GM21447 (cell line): ENCODE measurements at regions not wholly inside any gene's neighbourhood (a gene's known extent, or its start where the extent isn't known, plus 50 kb on each side); places are given as distances from the start of the nearest gene placed in this dataset.

Experiments
- ATAC-seq: cut with Tn5 transposase; IDR thresholded peaks from one replicate; pipeline ENCODE4 v1.9.1; 2021; ENCODE audit not compliant: unreplicated experiment

DNA sequence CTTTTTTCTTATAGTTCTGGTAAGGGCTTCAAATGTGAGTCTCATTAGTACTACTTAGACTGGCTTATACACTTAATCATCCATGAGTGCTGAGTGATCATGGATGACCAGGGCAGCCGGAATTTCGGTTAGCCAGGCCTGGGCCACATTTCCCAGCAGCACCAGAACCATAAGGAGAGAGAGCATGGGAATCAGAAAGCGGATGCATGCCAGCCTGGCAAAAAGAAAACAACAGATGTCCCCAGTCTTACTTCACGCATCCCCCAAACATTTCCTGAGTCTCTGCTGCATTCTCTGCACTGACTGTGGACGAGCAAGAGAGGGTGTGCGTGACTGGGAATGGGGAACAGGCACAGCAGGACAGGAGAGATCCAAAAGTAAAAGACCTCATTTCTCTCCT, 371.1 kb upstream of the ZNF608 start:
- ATAC-seq: no peak

GRCh38 chr5:125120012-125120411, 373.6 kb upstream of the ZNF608 start:
- ATAC-seq: no peak

GRCh38 chr5:125125031-125125823, 378.8 kb upstream of the ZNF608 start:
- no peak for ATAC-seq

DNA sequence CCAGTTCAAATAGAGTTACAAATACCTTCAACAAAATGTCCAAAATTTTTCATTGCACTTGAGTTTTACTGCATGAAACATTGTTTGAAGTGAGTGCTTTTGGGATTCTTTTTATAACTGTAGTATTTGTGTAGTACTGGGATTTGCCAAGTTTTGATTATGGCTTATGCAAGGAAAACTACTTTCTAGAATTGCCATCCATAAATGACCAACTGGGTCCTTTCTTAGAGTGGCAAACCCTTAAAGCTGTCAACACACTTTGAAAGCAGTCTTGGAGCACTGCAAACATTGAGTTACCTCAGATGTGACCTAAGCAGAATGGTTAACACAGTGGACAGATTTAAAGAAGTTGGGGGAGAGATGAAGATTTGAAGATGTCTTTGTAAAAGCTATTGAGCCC, 379.6 kb upstream of the ZNF608 start:
- no peak for ATAC-seq

- no peak for ATAC-seq
Observed at GRCh38 chr5:125129151-125129806, 382.8 kb upstream of the ZNF608 start.

GRCh38 chr5:125130591-125130990, 384.2 kb upstream of the ZNF608 start:
- no peak for ATAC-seq

GRCh38 chr5:125134216-125135081, 388.0 kb upstream of the ZNF608 start:
- ATAC-seq: no peak

DNA sequence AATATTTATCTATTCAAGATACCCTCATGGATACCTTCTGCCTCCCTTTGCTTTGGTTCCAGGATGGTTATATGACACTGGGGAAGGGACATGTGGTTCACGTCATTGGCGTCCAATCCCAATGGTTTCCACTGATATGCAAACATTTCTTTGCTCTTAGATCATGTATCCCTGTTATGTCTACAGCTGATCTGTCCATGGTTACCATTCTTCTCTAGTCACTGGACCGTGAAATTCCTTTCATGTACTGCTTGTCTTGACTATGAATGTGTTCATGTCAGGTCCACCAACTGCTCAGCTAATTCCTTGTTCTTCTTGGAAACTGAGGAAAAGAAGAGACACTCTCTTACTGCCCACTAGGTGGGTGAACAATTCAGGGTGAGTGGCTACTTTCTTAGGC, 391.1 kb upstream of the ZNF608 start:
- no peak for ATAC-seq

DNA sequence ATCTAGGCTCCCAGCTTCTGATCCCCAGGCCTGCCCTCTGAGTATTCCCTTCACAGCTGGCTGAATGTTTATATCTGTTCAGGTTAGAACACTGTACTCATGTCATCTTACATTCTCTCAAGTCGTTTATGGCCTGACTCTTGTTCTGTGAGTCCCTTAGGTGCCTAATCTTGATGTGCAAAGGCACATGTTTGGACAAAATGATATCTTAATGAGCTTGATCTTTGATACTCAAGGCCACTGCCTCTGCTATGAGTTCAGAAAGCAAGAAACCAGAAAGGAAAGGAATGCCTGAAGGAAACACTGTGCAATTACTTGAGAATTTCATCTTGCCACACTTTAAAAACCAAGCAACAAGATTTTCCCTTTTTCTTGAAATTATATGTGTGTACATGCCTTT, 391.8 kb upstream of the ZNF608 start:
- ATAC-seq: no peak

DNA sequence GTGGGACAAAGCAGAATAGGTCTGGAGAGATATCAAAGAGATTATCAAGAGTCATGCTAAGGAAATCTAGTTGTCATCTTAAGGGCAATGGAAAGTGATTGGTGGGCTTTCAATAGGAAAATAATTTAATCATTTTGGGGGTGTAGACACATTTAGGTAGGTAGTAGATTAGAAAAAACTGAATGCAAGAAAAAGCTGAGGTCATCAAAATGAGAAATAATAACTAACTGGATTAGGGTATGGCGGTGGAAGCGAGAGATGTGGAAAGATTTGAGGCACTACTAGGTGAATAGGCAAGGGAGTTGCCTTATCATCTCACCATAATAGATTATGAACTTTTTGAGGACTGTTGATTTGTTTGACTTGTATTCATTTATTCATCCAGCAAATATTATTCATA, 393.2 kb upstream of the ZNF608 start:
- ATAC-seq: no peak

- ATAC-seq: no peak
Observed at GRCh38 chr5:125140220-125140619, 393.8 kb upstream of the ZNF608 start.

- ATAC-seq: no peak
Observed at GRCh38 chr5:125140855-125141254, 394.4 kb upstream of the ZNF608 start.

DNA sequence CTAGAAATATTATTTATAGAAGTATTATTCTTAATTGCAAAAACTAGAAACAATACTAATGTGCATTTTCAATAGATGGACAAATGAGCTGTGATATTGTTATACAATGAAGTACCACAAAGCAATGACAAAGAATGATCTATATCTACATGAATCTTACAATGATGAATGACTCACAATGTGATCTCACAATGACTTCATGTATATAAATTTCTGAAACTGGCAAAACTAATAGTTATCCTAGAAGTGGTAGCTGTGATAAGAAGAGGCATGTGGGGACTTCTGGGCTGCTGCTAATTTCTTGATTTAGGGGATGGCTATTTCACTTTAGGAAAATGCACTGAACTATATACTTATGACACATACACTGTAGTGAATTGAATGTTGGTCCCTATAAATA, 396.0 kb upstream of the ZNF608 start:
- ATAC-seq: no peak

DNA sequence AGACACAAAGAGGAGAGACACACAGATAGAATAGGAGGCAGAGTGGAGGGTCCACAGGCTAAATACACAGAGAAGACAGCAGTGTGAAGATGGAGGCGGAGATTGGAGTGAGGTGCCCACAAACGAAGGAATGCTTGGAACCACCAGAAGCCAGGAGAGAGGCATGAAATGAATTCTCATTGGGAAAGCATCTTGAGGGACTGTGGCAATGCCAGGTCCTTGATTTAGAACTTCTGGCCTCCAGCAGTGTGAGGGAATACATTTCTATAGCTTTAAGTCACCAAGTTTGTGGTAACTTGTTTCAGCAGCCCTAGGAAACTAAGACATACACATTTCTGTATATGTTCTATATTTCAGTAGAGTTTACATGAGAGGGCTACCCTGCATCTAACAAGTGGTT, 396.6 kb upstream of the ZNF608 start:
- ATAC-seq: no peak

DNA sequence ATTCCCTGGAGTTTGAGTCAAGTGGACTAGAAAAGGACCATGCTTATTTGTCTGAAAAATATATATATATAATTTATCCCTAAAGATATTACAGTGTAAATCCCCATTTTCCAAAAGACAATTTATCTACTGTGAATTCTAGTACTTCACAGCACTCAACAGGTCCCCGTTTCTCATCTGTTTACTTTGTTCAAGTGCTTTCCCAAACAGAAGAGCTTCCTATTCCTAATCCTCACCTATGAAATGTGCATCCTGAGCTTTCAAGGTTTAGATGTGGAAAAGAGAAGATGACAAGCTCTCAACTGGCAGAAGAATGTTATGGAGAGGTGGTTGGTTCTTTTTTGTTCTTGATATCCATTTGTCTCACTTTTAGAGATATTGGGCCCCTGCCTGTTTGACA, 401.6 kb upstream of the ZNF608 start:
- ATAC-seq: no peak

- ATAC-seq: no peak
Observed at GRCh38 chr5:125148706-125149105, 402.3 kb upstream of the ZNF608 start.

DNA sequence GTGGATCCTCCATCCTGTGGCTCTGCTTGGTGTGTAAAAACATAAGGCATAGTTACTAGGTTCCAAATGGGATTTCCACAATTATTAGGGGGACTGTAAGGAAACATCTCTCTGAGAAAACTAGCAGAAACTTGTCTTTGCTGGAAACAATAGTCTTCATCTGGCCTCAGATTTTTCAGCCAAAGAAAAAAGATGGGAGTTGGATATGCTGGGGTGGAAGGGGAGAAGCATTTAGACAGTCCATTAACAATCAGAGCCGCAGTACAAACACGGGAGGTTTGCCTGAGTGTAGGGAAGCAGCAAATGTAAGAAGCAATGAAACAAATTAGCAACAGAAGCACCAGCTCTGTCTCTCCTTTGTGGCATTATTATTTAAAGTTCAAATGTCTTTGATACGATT, 402.7 kb upstream of the ZNF608 start:
- no peak for ATAC-seq

GRCh38 chr5:125149527-125149926, 403.1 kb upstream of the ZNF608 start:
- ATAC-seq: no peak

DNA sequence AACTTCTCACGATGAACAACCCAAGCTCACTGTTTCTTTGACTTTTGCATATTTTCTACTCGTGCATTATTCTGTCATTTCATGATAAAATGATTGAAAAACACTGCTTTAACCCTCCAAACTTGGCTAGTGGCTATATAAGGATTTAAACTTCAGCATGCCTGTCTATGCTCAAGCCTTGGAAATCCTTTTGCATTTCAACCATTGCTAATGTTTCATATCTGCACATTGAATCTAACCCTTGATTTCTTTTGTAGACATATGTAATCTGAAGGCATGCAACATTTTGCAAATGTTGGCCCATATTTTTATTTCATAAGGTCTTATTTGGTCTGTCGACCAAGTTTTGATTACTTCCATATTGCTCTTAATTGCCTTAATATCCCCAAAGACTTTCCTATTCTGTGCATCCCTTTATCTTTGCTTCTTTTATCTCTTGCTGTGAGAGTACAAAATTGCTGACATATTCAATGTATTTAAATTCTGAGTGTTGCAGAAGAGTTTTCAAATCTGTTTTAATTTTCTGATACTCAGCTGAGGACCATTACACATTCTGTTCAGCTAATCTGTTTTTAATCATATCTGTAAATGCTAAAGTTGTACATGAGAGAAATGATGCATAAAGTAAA, 403.7 kb upstream of the ZNF608 start:
- no peak for ATAC-seq

DNA sequence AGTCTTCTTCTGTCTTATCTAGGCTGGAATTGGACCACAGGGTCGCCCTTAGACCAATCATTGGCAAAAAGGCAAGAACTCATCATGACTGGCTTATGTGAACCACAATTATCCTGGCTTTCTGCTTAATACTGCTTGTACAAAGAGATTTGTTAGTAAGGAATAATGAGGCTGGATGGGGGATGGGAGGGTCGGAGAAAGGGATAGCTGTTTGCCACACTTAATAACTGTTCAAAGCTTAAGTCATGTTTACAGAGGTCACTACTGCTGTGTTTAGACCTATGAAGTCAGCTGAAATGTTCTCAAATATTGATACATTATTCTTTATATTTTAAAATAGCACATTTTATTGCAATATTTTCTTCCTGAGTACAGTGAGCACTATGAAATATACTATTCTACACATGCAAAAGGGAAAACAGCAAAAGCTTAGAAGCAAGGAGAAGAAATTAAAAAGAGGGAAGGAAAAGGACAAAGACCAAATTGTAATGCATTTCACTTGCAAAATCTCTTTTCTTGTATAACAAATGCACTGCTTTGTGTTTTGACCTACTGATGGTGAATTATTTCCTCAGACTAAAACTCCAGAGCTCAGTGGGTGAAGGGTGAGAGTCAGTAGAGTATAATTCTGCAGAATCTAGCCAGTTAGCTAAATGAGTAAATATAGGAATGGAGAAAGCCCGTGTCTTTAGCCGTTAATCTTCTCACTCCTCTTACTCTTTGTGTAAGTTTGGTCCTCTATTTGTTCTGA, 404.9 kb upstream of the ZNF608 start:
- ATAC-seq: no peak

- ATAC-seq: peak; percentile 55
Observed at GRCh38 chr5:125152044-125152443, 405.6 kb upstream of the ZNF608 start.
